GM13976 (cell line): ENCODE measurements at regions not wholly inside any gene's neighbourhood (a gene's known extent, or its start where the extent isn't known, plus 50 kb on each side); places are given as distances from the start of the nearest gene placed in this dataset.

Source experiments
- DNase-seq: peaks from one replicate; pipeline ENCODE4 v3.0.0; 2012; ENCODE audit warnings: low spot score
- in situ Hi-C: fragments of 300-500 bp; cut with MboI; formaldehyde crosslinking; loops from one replicate; pipeline ENCODE4 v1.12.0; 2022; ENCODE audit warnings: low sequenced_read_pairs, mixed read lengths, inconsistent platforms; ENCODE audit not compliant: unreplicated experiment
- TF ChIP-seq, protein P1 (sequence below): IDR thresholded peaks from 2 replicates; pipeline ENCODE4 v1.5.1; 2012; ENCODE audit warnings: borderline replicate concordance, mild to moderate bottlenecking; ENCODE audit not compliant: insufficient read depth; ENCODE audit errors: extremely low read depth, missing control alignments, control extremely low read depth

DNA sequence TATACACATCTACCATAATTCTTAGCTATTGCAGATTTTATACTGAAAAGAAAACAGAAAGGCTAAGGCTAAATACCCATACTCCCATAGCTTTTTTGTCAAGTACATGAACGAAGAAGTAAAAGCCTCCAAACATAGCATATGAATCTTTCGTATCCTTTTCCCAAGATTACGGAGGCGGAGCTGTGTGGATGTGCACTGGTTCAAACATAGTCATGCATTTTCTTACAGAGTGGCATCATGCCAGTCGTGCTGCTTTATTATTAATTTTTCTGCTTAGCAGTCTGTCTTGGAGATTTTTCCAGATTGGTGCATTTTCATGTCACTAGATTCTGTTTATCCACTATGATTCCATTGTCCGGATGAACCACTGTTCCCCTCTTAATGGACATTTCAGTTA, 118.7 kb upstream of the RUNX3 start:
- in situ Hi-C loops, result no loop called here
- DNase-seq, result no peak
- TF ChIP-seq, protein P1, sequence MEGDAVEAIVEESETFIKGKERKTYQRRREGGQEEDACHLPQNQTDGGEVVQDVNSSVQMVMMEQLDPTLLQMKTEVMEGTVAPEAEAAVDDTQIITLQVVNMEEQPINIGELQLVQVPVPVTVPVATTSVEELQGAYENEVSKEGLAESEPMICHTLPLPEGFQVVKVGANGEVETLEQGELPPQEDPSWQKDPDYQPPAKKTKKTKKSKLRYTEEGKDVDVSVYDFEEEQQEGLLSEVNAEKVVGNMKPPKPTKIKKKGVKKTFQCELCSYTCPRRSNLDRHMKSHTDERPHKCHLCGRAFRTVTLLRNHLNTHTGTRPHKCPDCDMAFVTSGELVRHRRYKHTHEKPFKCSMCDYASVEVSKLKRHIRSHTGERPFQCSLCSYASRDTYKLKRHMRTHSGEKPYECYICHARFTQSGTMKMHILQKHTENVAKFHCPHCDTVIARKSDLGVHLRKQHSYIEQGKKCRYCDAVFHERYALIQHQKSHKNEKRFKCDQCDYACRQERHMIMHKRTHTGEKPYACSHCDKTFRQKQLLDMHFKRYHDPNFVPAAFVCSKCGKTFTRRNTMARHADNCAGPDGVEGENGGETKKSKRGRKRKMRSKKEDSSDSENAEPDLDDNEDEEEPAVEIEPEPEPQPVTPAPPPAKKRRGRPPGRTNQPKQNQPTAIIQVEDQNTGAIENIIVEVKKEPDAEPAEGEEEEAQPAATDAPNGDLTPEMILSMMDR, result no peak

DNA sequence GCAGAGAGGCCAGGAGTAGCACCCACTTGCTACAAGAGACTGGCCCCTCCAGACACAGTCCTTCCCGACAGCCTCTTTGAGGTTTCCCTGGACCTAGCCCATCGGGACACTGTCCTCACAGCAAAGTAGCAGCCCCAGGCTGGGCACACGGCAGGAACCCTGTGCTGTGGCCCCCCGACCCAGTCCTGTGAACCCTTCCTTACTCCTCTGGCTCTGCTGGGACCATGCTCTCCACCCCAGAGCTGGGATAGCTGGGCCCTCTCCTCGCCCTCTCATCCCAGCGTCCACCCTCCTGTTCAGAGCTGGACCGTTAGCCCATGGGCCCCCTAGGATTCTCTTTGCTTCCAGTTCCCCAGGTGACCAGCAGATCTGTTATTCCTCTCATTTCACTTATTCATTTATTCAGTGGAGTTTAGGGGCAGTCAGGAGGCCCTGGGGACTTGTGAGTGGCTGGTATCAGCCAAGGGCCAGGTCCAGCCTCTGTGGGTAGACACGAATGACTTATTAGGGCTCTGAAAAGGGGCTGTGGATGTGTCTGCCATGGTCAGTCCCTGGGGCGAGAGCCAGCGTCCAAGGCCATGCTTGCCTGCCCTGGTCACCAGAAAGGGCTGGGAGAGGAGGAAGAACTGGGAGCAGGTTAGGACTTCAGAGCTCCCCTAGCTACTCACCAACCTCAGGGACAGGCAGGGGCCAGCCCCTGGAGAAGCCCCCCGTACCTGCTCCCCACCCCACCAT, 117.6 kb upstream of the RUNX3 start:
- in situ Hi-C loops, result no loop called here
- no peak for DNase-seq
- TF ChIP-seq, protein P1, result no peak

GRCh38 chr1:25046194-25046532, 116.1 kb upstream of the RUNX3 start:
- TF ChIP-seq, protein P1, result no peak
- in situ Hi-C loops, result no loop called here
- DNase-seq, result no peak

GRCh38 chr1:25045480-25046193, 115.6 kb upstream of the RUNX3 start:
- in situ Hi-C loops, result no loop called here
- DNase-seq, result no peak
- TF ChIP-seq, protein P1, result no peak

GRCh38 chr1:25043228-25043580, 113.1 kb upstream of the RUNX3 start:
- DNase-seq, result no peak
- in situ Hi-C loops, result no loop called here
- TF ChIP-seq, protein P1, result no peak

DNA sequence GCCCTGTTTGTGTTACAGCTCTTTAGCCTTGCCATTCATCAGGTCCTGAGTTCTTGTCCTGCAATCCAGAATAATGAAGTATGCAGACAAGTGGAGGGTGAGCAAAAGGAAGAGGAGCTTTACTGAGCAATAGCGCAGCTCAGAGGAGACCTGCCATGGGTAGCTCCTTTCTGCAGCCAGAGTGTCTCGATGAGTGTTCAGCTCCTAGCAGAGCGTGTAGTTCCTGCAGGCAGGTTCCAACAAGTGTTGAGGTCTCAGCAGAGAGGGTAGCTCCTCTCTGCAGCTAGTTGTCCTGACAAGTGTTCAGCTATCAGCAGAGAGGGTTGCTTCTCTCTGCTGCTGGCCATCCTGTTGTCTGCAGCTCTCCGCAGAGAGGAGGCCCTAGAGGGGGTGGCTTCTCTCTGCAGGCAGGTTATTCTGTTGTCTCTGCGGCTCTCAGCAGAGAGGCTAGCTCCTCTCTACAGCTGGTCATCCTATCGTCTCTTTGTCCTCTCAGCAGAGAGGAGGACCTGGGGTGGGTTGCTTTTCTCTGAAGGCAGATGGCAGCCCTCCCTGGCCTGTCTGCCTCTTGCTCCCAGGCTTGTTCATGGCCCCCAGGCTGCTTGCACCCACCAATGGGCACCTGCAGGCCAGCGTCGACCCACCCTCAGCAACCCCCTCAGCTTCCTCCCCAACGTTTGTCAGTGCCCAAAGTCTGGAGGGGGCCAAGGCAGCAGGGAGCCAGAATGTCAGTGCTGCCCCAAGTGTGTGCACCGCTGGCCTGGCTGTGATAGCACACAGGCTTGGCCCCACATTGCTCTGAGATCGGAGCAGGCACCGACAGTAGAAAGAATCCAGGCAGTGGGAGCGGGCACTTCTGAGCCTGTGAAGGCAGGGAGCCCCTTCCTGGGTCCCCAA, 112.5 kb upstream of the RUNX3 start:
- DNase-seq, result no peak
- in situ Hi-C loops, result no loop called here
- TF ChIP-seq, protein P1, result no peak
